OCI-LY7 (cell line): ENCODE measurements at regions not wholly inside any gene's neighbourhood (a gene's known extent, or its start where the extent isn't known, plus 50 kb on each side); places are given as distances from the start of the nearest gene placed in this dataset.
A peak's percentile ranks its signal among the peaks of the same experiment; 100 is the strongest.

Experiments
- BruUV-seq: library from RNA; stranded (reverse); fragments of 400-500 nt; replicated peaks from 2 replicates; lab custom pipeline; 2021; lab: Mats Ljungman, UMichigan
- CTCF ChIA-PET: fragments of 300-600 bp; sonication (Branson Sonifier 250); formaldehyde crosslinking; loops from one replicate; lab custom pipeline; 2022; ENCODE audit warnings: antibody characterized with exemption; ENCODE audit not compliant: unreplicated experiment; lab: Charles Lee
- POLR2A ChIA-PET: fragments of 300-600 bp; sonication (Branson Sonifier 250); formaldehyde crosslinking; loops from one replicate; lab custom pipeline; 2022; ENCODE audit warnings: antibody characterized with exemption; lab: Charles Lee
- DNase-seq: peaks from one replicate; pipeline ENCODE4 v3.0.0-alpha.2; 2015; ENCODE audit warnings: low spot score
- H2AFZ ChIP-seq: fragments of 200-600 bp; sonication (generic), shearing (Covaris generic); 2 replicates; pipeline ENCODE4 v1.6.1; 2014; ENCODE audit warnings: mild to moderate bottlenecking, antibody characterized with exemption, low read length, moderate library complexity
- H3K27ac ChIP-seq: fragments of 200-600 bp; sonication (generic); 2 replicates; pipeline ENCODE4 v1.5.1; 2014; ENCODE audit warnings: mixed run types, low read depth, mild to moderate bottlenecking, moderate library complexity, low read length, inconsistent platforms; ENCODE audit not compliant: poor library complexity, severe bottlenecking
- H3K36me3 ChIP-seq: fragments of 200-600 bp; sonication (generic); 2 replicates; pipeline ENCODE4 v1.6.1; 2014; ENCODE audit warnings: mild to moderate bottlenecking, antibody characterized with exemption, low read length, moderate library complexity, mixed read lengths; ENCODE audit not compliant: insufficient read depth
- H3K4me1 ChIP-seq: fragments of 200-600 bp; sonication (generic); 2 replicates; pipeline ENCODE4 v1.5.1; 2014; ENCODE audit warnings: mild to moderate bottlenecking, low read length; ENCODE audit not compliant: insufficient read depth, poor library complexity, severe bottlenecking
- H3K4me2 ChIP-seq: fragments of 200-600 bp; sonication (generic); 2 replicates; pipeline ENCODE4 v1.6.1; 2014; ENCODE audit warnings: mild to moderate bottlenecking, low read length
- H3K4me3 ChIP-seq: fragments of 200-600 bp; sonication (generic); 2 replicates; pipeline ENCODE4 v1.5.1; 2014; ENCODE audit warnings: mild to moderate bottlenecking, low read depth, low read length; ENCODE audit not compliant: poor library complexity, severe bottlenecking
- H3K79me2 ChIP-seq: fragments of 200-600 bp; sonication (generic); 2 replicates; pipeline ENCODE4 v1.6.1; 2016; ENCODE audit warnings: low read depth, mild to moderate bottlenecking, low read length, moderate library complexity, mixed read lengths; ENCODE audit not compliant: insufficient read depth
- H3K9me2 ChIP-seq: fragments of 200-600 bp; sonication (generic); 2 replicates; pipeline ENCODE4 v1.6.1; 2016; ENCODE audit warnings: mild to moderate bottlenecking, low read length, mixed read lengths; ENCODE audit not compliant: insufficient read depth
- H3K9me3 ChIP-seq: fragments of 200-600 bp; sonication (generic); 2 replicates; pipeline ENCODE4 v1.6.1; 2014; ENCODE audit warnings: mild to moderate bottlenecking, mixed run types, low read length, mixed read lengths
- H4K20me1 ChIP-seq: fragments of 200-600 bp; sonication (generic); 2 replicates; pipeline ENCODE4 v1.6.1; 2014; ENCODE audit warnings: mild to moderate bottlenecking, antibody characterized with exemption, low read length, moderate library complexity, mixed read lengths; ENCODE audit not compliant: insufficient read depth
- CTCF ChIP-seq: fragments of 200-600 bp; sonication (generic); conservative IDR thresholded peaks from 2 replicates; pipeline ENCODE4 v1.5.1; 2014; ENCODE audit warnings: mild to moderate bottlenecking, antibody characterized with exemption, low read length, moderate library complexity, mixed read lengths
- EZH2phosphoT487 ChIP-seq: fragments of 200-600 bp; sonication (generic); IDR thresholded peaks from 2 replicates; pipeline ENCODE4 v1.6.1; 2018; ENCODE audit warnings: low read depth, borderline replicate concordance, mild to moderate bottlenecking, mixed run types, antibody characterized with exemption, low read length, moderate library complexity, mixed read lengths
- intact Hi-C: fragments of 100-400 bp; cut with micrococcal nuclease; formaldehyde crosslinking; loops from one replicate; pipeline ENCODE4 v1.10.0; 2022; ENCODE audit not compliant: unreplicated experiment

- no peak overlapping the region for H3K4me3 ChIP-seq
- no peaks in the 10 kb centered on the region for H3K9me3 ChIP-seq
- H3K36me3 ChIP-seq: no peaks in the 10 kb centered on the region
- no peaks in the 10 kb centered on the region for H3K4me1 ChIP-seq
- no peak overlapping the region for H3K4me2 ChIP-seq
- no peaks in the 10 kb centered on the region for H3K9me2 ChIP-seq
- H4K20me1 ChIP-seq: no peaks in the 10 kb centered on the region
- BruUV-seq: no TSS peak
- DNase-seq: no peak
- ChIA-PET CTCF (no interaction called here), POLR2A (no interaction called here)
- TF ChIP-seq EZH2phosphoT487 (no peak), CTCF (no peak)
- intact Hi-C loops: loop anchor here (10.0 kb wide), 1 partner anchor 384 kb away; no protein-coding TSS in a partner anchor
- no peaks in the 10 kb centered on the region for H3K79me2 ChIP-seq
- H3K27ac ChIP-seq: no peak overlapping the region
- H2AFZ ChIP-seq: no peak overlapping the region
These were observed 232.9 kb downstream of the SPTSSA start for GRCh38 chr14:34229140-34229539.

GRCh38 chr14:34228650-34228976 lies 233.4 kb downstream of the SPTSSA start:
- Histone ChIP-seq H2AFZ (no peak overlapping the region), H3K79me2 (no peaks in the 10 kb centered on the region), H3K36me3 (no peaks in the 10 kb centered on the region), H3K27ac (no peak overlapping the region), H3K9me3 (no peaks in the 10 kb centered on the region), H4K20me1 (no peaks in the 10 kb centered on the region), H3K9me2 (no peaks in the 10 kb centered on the region), H3K4me3 (no peak overlapping the region), H3K4me1 (no peaks in the 10 kb centered on the region), H3K4me2 (no peak overlapping the region)
- intact Hi-C loops: loop anchor here (10.0 kb wide), 1 partner anchor 384 kb away; no protein-coding TSS in a partner anchor
- ChIA-PET POLR2A (no interaction called here), CTCF (no interaction called here)
- no TSS peak for BruUV-seq
- TF ChIP-seq EZH2phosphoT487: no peak
- TF ChIP-seq CTCF: no peak
- DNase-seq: no peak

GRCh38 chr14:34227834-34228649 lies 234.0 kb downstream of the SPTSSA start:
- H3K79me2 ChIP-seq: no peaks in the 10 kb centered on the region
- CTCF ChIA-PET: no interaction called here
- peak; percentile 4 for DNase-seq
- H3K4me2 ChIP-seq: no peak overlapping the region
- H3K9me3 ChIP-seq: no peaks in the 10 kb centered on the region
- no peaks in the 10 kb centered on the region for H3K9me2 ChIP-seq
- no peak overlapping the region for H2AFZ ChIP-seq
- POLR2A ChIA-PET: no interaction called here
- H4K20me1 ChIP-seq: no peaks in the 10 kb centered on the region
- BruUV-seq: no TSS peak
- H3K4me1 ChIP-seq: no peaks in the 10 kb centered on the region
- no peak overlapping the region for H3K27ac ChIP-seq
- TF ChIP-seq EZH2phosphoT487 (no peak), CTCF (peak; percentile 75)
- intact Hi-C loops: loop anchor here (10.0 kb wide), 1 partner anchor 383 kb away; no protein-coding TSS in a partner anchor
- no peak overlapping the region for H3K4me3 ChIP-seq
- no peaks in the 10 kb centered on the region for H3K36me3 ChIP-seq
